ENCODE measurements at regions not wholly inside any gene's neighbourhood (a gene's known extent, or its start where the extent isn't known, plus 50 kb on each side); places are given as distances from the start of the nearest gene placed in this dataset.

DNA sequence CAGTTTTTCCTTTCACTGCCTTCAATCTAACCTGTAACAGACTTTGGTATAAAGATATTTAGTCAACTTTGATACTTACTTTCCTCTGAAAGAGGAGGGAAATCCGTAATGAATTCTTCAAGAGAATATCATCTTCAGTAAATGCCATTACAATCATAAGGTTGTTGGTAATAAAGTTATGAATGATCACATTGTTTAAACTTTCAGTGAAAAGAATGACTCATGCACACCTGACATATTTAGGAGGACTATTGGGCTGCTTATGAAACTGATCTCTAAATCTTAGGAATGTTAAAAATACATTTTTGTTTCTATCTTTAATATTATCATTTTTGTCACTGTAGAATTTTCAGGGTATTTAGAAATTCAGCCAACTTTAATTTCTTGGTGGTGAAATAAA is 474.7 kb downstream of the SLC16A7 start:
- Histone ChIP-seq H3F3A (ENCODE audit: low read depth) (no peaks in the 10 kb centered on the region), H3K4me2 (ENCODE audit: low read depth, low read length, poor library complexity, severe bottlenecking) (no peak overlapping the region), H3K9me2 (replicated peaks; ENCODE audit: low read depth, low read length) (no peaks in the 10 kb centered on the region), H3K36me3 (ENCODE audit: insufficient read depth, low read length) (no peaks in the 10 kb centered on the region), H2AFZ (ENCODE audit: low read length) (no peak overlapping the region), H3K79me2 (ENCODE audit: insufficient read depth, low read length) (no peaks in the 10 kb centered on the region), H3K9me3 (ENCODE audit: insufficient read depth, low read depth, low read length) (no peaks in the 10 kb centered on the region), H3K4me3 (ENCODE audit: low read length, poor library complexity, severe bottlenecking) (no peak overlapping the region), H3K9ac (ENCODE audit: low read depth, low read length, poor library complexity, severe bottlenecking) (no peak overlapping the region), H4K20me1 (ENCODE audit: insufficient read depth, low read length, poor library complexity, severe bottlenecking) (no peaks in the 10 kb centered on the region), H3K4me1 (ENCODE audit: insufficient read depth, low read length, poor library complexity, severe bottlenecking) (peaks cover 5% of the 10 kb centered on the region), H3K27me3 (ENCODE audit: insufficient read depth, low read length, poor library complexity, severe bottlenecking) (no peaks in the 10 kb centered on the region)
- TF ChIP-seq, protein P1, sequence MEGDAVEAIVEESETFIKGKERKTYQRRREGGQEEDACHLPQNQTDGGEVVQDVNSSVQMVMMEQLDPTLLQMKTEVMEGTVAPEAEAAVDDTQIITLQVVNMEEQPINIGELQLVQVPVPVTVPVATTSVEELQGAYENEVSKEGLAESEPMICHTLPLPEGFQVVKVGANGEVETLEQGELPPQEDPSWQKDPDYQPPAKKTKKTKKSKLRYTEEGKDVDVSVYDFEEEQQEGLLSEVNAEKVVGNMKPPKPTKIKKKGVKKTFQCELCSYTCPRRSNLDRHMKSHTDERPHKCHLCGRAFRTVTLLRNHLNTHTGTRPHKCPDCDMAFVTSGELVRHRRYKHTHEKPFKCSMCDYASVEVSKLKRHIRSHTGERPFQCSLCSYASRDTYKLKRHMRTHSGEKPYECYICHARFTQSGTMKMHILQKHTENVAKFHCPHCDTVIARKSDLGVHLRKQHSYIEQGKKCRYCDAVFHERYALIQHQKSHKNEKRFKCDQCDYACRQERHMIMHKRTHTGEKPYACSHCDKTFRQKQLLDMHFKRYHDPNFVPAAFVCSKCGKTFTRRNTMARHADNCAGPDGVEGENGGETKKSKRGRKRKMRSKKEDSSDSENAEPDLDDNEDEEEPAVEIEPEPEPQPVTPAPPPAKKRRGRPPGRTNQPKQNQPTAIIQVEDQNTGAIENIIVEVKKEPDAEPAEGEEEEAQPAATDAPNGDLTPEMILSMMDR (conservative IDR thresholded peaks at IDR 0.05; ENCODE audit: low read length): no peak
- no peak for TF ChIP-seq EZH2phosphoT487 (IDR thresholded peaks at IDR 0.05; ENCODE audit: borderline replicate concordance)

- Histone ChIP-seq H3K4me1 (ENCODE audit: insufficient read depth, low read length, poor library complexity, severe bottlenecking) (no peaks in the 10 kb centered on the region), H3K9ac (ENCODE audit: low read depth, low read length, poor library complexity, severe bottlenecking) (no peak overlapping the region)
Measured at GRCh38 chr12:60071759-60072191, 475.9 kb downstream of the SLC16A7 start.

GRCh38 chr12:60072911-60073310 is 477.1 kb downstream of the SLC16A7 start:
- no peaks in the 10 kb centered on the region for H3K79me2 ChIP-seq (ENCODE audit: insufficient read depth, low read length)
- H2AFZ ChIP-seq (ENCODE audit: low read length): no peak overlapping the region
- no peaks in the 10 kb centered on the region for H3K4me1 ChIP-seq (ENCODE audit: insufficient read depth, low read length, poor library complexity, severe bottlenecking)
- H3K9me2 ChIP-seq (replicated peaks; ENCODE audit: low read depth, low read length): no peaks in the 10 kb centered on the region
- no peaks in the 10 kb centered on the region for H3K36me3 ChIP-seq (ENCODE audit: insufficient read depth, low read length)
- H3K9ac ChIP-seq (ENCODE audit: low read depth, low read length, poor library complexity, severe bottlenecking): no peak overlapping the region
- H4K20me1 ChIP-seq (ENCODE audit: insufficient read depth, low read length, poor library complexity, severe bottlenecking): no peaks in the 10 kb centered on the region
- TF ChIP-seq EZH2phosphoT487 (IDR thresholded peaks at IDR 0.05; ENCODE audit: borderline replicate concordance): no peak
- TF ChIP-seq, protein P1 (conservative IDR thresholded peaks at IDR 0.05; ENCODE audit: low read length): no peak
- no peaks in the 10 kb centered on the region for H3F3A ChIP-seq (ENCODE audit: low read depth)
- no peaks in the 10 kb centered on the region for H3K27me3 ChIP-seq (ENCODE audit: insufficient read depth, low read length, poor library complexity, severe bottlenecking)
- H3K9me3 ChIP-seq (ENCODE audit: insufficient read depth, low read depth, low read length): no peaks in the 10 kb centered on the region
- no peak overlapping the region for H3K4me2 ChIP-seq (ENCODE audit: low read depth, low read length, poor library complexity, severe bottlenecking)
- H3K4me3 ChIP-seq (ENCODE audit: low read length, poor library complexity, severe bottlenecking): no peak overlapping the region

More at GRCh38 chr12:60071759-60072191, 475.9 kb downstream of the SLC16A7 start:
- no peaks in the 10 kb centered on the region for H3K79me2 ChIP-seq (ENCODE audit: insufficient read depth, low read length)
- no peak overlapping the region for H3K4me3 ChIP-seq (ENCODE audit: low read length, poor library complexity, severe bottlenecking)
- no peaks in the 10 kb centered on the region for H3F3A ChIP-seq (ENCODE audit: low read depth)
- no peaks in the 10 kb centered on the region for H3K9me3 ChIP-seq (ENCODE audit: insufficient read depth, low read depth, low read length)
- no peak overlapping the region for H3K4me2 ChIP-seq (ENCODE audit: low read depth, low read length, poor library complexity, severe bottlenecking)
- H3K9me2 ChIP-seq (replicated peaks; ENCODE audit: low read depth, low read length): no peaks in the 10 kb centered on the region
- TF ChIP-seq, protein P1 (conservative IDR thresholded peaks at IDR 0.05; ENCODE audit: low read length): no peak
- TF ChIP-seq EZH2phosphoT487 (IDR thresholded peaks at IDR 0.05; ENCODE audit: borderline replicate concordance): no peak
- no peaks in the 10 kb centered on the region for H3K27me3 ChIP-seq (ENCODE audit: insufficient read depth, low read length, poor library complexity, severe bottlenecking)
- no peaks in the 10 kb centered on the region for H3K36me3 ChIP-seq (ENCODE audit: insufficient read depth, low read length)
- H2AFZ ChIP-seq (ENCODE audit: low read length): no peak overlapping the region
- H4K20me1 ChIP-seq (ENCODE audit: insufficient read depth, low read length, poor library complexity, severe bottlenecking): no peaks in the 10 kb centered on the region

All from Loucy (cell line).